OCI-LY1 (cell line): ENCODE measurements at regions not wholly inside any gene's neighbourhood (a gene's known extent, or its start where the extent isn't known, plus 50 kb on each side); places are given as distances from the start of the nearest gene placed in this dataset.
"Not testable (repeated sequence)": the region's sequence is repeated elsewhere in the genome, so short reads cannot be mapped to it uniquely, and the experiment has no call there.

Experiments
- EZH2 ChIP-seq: fragments of 200-600 bp; sonication (generic), shearing (Covaris generic); IDR thresholded peaks from 2 replicates; pipeline ENCODE4 v1.8.0; 2017; ENCODE audit warnings: borderline replicate concordance, mixed run types, mild to moderate bottlenecking, antibody characterized with exemption, low read length, moderate library complexity, mixed read lengths
- TF ChIP-seq, protein P1 (sequence below): fragments of 200-600 bp; sonication (generic), shearing (Covaris generic); IDR thresholded peaks from 2 replicates; pipeline ENCODE4 v1.5.1; 2017; ENCODE audit warnings: mild to moderate bottlenecking, antibody characterized with exemption, low read length, moderate library complexity, mixed read lengths

DNA sequence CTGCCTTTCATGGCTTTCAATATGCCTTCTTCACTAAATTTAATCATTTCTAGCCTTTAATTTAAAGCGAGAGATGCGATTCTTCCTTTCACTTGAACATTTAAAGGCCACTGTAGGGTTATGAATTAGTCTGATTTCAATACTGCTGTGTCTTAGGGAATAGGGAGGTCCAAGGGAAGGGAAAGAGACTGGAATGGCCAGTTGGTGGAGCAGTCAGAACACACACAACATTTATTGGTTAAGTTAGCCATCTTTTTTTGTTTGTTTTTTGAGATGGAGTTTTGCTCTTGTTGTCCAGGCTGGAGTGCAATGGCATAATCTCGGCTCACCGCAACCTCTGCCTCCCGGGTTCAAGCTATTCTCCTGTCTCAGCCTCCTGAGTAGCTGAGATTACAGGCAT, 662.5 kb upstream of the LUZP2 start:
- TF ChIP-seq, protein P1, sequence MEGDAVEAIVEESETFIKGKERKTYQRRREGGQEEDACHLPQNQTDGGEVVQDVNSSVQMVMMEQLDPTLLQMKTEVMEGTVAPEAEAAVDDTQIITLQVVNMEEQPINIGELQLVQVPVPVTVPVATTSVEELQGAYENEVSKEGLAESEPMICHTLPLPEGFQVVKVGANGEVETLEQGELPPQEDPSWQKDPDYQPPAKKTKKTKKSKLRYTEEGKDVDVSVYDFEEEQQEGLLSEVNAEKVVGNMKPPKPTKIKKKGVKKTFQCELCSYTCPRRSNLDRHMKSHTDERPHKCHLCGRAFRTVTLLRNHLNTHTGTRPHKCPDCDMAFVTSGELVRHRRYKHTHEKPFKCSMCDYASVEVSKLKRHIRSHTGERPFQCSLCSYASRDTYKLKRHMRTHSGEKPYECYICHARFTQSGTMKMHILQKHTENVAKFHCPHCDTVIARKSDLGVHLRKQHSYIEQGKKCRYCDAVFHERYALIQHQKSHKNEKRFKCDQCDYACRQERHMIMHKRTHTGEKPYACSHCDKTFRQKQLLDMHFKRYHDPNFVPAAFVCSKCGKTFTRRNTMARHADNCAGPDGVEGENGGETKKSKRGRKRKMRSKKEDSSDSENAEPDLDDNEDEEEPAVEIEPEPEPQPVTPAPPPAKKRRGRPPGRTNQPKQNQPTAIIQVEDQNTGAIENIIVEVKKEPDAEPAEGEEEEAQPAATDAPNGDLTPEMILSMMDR, result not testable (repeated sequence)
- TF ChIP-seq EZH2, result not testable (repeated sequence)
